ENCODE measurements at regions not wholly inside any gene's neighbourhood (a gene's known extent, or its start where the extent isn't known, plus 50 kb on each side); places are given as distances from the start of the nearest gene placed in this dataset.

- no peak for TF ChIP-seq TFDP2 (CRISPR knock-in tag; IDR thresholded peaks at IDR 0.05)
- TF ChIP-seq HMGXB3 (CRISPR knock-in tag; IDR thresholded peaks at IDR 0.05; ENCODE audit: borderline replicate concordance), result no peak
Measured at GRCh38 chr7:73919694-73920375, 58.9 kb downstream of the TMEM270 start (continued).

- DNase-seq (ENCODE audit: low spot score) (no peak), FAIRE-seq (no peak), ATAC-seq (no peak)
- H4K20me1 ChIP-seq (ENCODE audit: insufficient read depth, low read length), result no peaks in the 10 kb centered on the region
- no peaks in the 10 kb centered on the region for H3K4me1 ChIP-seq (ENCODE audit: insufficient read depth, low read length)
- ChIA-PET CTCF (ENCODE audit: low intra/inter-chr PET ratio, low total read pairs) (no interaction called here), POLR2A (no interaction called here)
- no peaks in the 10 kb centered on the region for H3K36me3 ChIP-seq (replicated peaks in 1 of 2; ENCODE audit: control insufficient read depth in 1 of 2, insufficient read depth in 2 of 2, low read length in 2 of 2)
- in situ Hi-C loops (cut with HindIII; ENCODE audit: extremely low pct_ligation_motif_present, low pct_unique_long_range_greater_than_20kb), result no loop called here
- peaks cover 5 to 18% of the 10 kb centered on the region in 2 experiments; a peak in 3 of 5 replicates for H3K27me3 ChIP-seq (ENCODE audit: control insufficient read depth in 1 of 2, insufficient read depth in 2 of 2, low read length in 2 of 2)
- no TSS peak for BruUV-seq (replicated peaks)
- no peak overlapping the region for H3K4me3 ChIP-seq (replicated peaks in 1 of 3; ENCODE audit: insufficient read depth in 1 of 3, low read depth in 2 of 3, low read length in 3 of 3)
- intact Hi-C loops (cut with micrococcal nuclease; ENCODE audit: unreplicated experiment), result no loop called here
- no peak overlapping the region for H3K4me2 ChIP-seq (ENCODE audit: low read depth, low read length)
- no peak overlapping the region for H3K9ac ChIP-seq (ENCODE audit: insufficient read depth, low read depth, low read length)
- WGBS (ENCODE audit: low lambda C conversion rate), result 45% methylated on average over 22 of the region's 22 CpGs
- no peaks in the 10 kb centered on the region for H3K9me3 ChIP-seq (ENCODE audit: low read length)
- H3K27ac ChIP-seq (ENCODE audit: extremely low read length, insufficient read depth, low read length), result no peak overlapping the region
- no peak overlapping the region for H2AFZ ChIP-seq (ENCODE audit: low read length)
- no peaks in the 10 kb centered on the region for H3K79me2 ChIP-seq (ENCODE audit: insufficient read depth, low read length)
- TF ChIP-seq ZNF691 (CRISPR knock-in tag; IDR thresholded peaks at IDR 0.05; ENCODE audit: borderline replicate concordance, low read depth) (no peak), MTF1 (CRISPR knock-in tag; IDR thresholded peaks at IDR 0.05) (no peak), ZNF790 (CRISPR knock-in tag; IDR thresholded peaks at IDR 0.05; ENCODE audit: borderline replicate concordance) (no peak), ATAD3A (CRISPR knock-in tag; IDR thresholded peaks at IDR 0.05) (no peak), FOXA1 (IDR thresholded peaks at IDR 0.05) (no peak), FOXA1 (CRISPR knock-in tag; IDR thresholded peaks at IDR 0.05) (no peak), NFE2L2 (IDR thresholded peaks at IDR 0.05; ENCODE audit: low read length) (no peak), ZNF296 (CRISPR knock-in tag; conservative IDR thresholded peaks at IDR 0.05) (no peak), RFX5 (IDR thresholded peaks at IDR 0.05; ENCODE audit: low read depth, low read length) (no peak), KLF12 (CRISPR knock-in tag; IDR thresholded peaks at IDR 0.05; ENCODE audit: borderline replicate concordance) (no peak), SMAD3 (CRISPR knock-in tag; IDR thresholded peaks at IDR 0.05) (no peak), HMGA1 (CRISPR knock-in tag; conservative IDR thresholded peaks at IDR 0.05) (no peak), BORCS8-MEF2B (CRISPR knock-in tag; IDR thresholded peaks at IDR 0.05) (no peak), MXD1 (CRISPR knock-in tag; IDR thresholded peaks at IDR 0.05) (no peak), ZNF17 (CRISPR knock-in tag; IDR thresholded peaks at IDR 0.05) (no peak)
Measured at GRCh38 chr7:73920406-73921134, 59.6 kb downstream of the TMEM270 start.

Measured in HepG2 (cell line).